Neural progenitor cell (in vitro differentiated cells): ENCODE measurements at regions not wholly inside any gene's neighbourhood (a gene's known extent, or its start where the extent isn't known, plus 50 kb on each side); places are given as distances from the start of the nearest gene placed in this dataset.
"Not testable (repeated sequence)": the region's sequence is repeated elsewhere in the genome, so short reads cannot be mapped to it uniquely, and the experiment has no call there.

Experiments
- DNase-seq: peaks from one replicate; pipeline ENCODE4 v3.0.0-alpha.2; 2016; ENCODE audit warnings: low spot score
- H2AFZ ChIP-seq: fragments of 200-600 bp; sonication (generic); replicated peaks from 2 replicates; pipeline ENCODE4 v1.6.1; 2016; ENCODE audit warnings: antibody characterized with exemption
- H3F3A ChIP-seq: fragments of 200-600 bp; sonication (generic); 2 replicates; pipeline ENCODE4 v1.6.1; 2016; ENCODE audit warnings: antibody characterized with exemption, low read depth
- H3K27ac ChIP-seq: fragments of 200-600 bp; sonication (generic); 2 replicates; pipeline ENCODE4 v1.5.1; 2016; ENCODE audit warnings: mild to moderate bottlenecking
- H3K27me3 ChIP-seq: fragments of 200-600 bp; sonication (generic); 2 replicates; pipeline ENCODE4 v1.6.1; 2016; ENCODE audit warnings: mild to moderate bottlenecking, moderate library complexity
- H3K36me3 ChIP-seq: fragments of 200-600 bp; sonication (generic); 2 replicates; pipeline ENCODE4 v1.5.1; 2016
- H3K4me1 ChIP-seq: fragments of 200-600 bp; sonication (generic); 2 replicates; pipeline ENCODE4 v1.6.1; 2016; ENCODE audit warnings: mixed run types
- H3K4me2 ChIP-seq: fragments of 200-600 bp; sonication (generic); 2 replicates; pipeline ENCODE4 v1.6.1; 2016
- H3K4me3 ChIP-seq: fragments of 200-600 bp; sonication (generic); 2 replicates; pipeline ENCODE4 v1.5.1; 2016
- H3K79me2 ChIP-seq: fragments of 200-600 bp; sonication (generic); 2 replicates; pipeline ENCODE4 v1.6.1; 2016; ENCODE audit warnings: low read depth
- H3K9ac ChIP-seq: fragments of 200-600 bp; sonication (generic); 2 replicates; pipeline ENCODE4 v1.6.1; 2016
- H3K9me3 ChIP-seq: fragments of 200-600 bp; sonication (generic); 2 replicates; pipeline ENCODE4 v1.5.1; 2016; ENCODE audit warnings: low read depth
- H4K20me1 ChIP-seq: fragments of 200-600 bp; sonication (generic); 2 replicates; pipeline ENCODE4 v1.6.1; 2016; ENCODE audit warnings: low read depth
- H3K27ac Mint-ChIP-seq: 3 replicates; pipeline ENCODE4 v1.8.0; 2021; ENCODE audit warnings: mixed read lengths
- H3K27me3 Mint-ChIP-seq: 2 replicates; pipeline ENCODE4 v1.8.0; 2022; ENCODE audit warnings: low read depth, mild to moderate bottlenecking, inconsistent platforms, moderate library complexity, mixed read lengths; ENCODE audit not compliant: insufficient read depth
- H3K36me3 Mint-ChIP-seq: 3 replicates; pipeline ENCODE4 v1.8.0; 2021; ENCODE audit warnings: mixed read lengths
- H3K4me1 Mint-ChIP-seq: 3 replicates; pipeline ENCODE4 v1.8.0; 2021; ENCODE audit warnings: mixed read lengths
- H3K4me3 Mint-ChIP-seq: 3 replicates; pipeline ENCODE4 v1.8.0; 2021; ENCODE audit warnings: mild to moderate bottlenecking, moderate library complexity, mixed read lengths
- H3K9me3 Mint-ChIP-seq: 3 replicates; pipeline ENCODE4 v1.8.0; 2020; ENCODE audit warnings: mixed read lengths
- CTCF ChIP-seq: fragments of 200-600 bp; sonication (generic); IDR thresholded peaks from 2 replicates; pipeline ENCODE4 v1.5.1; 2017; ENCODE audit warnings: antibody characterized with exemption, mild to moderate bottlenecking
- EZH2 ChIP-seq: fragments of 200-600 bp; sonication (generic); IDR thresholded peaks from 2 replicates; pipeline ENCODE4 v1.6.1; 2017; ENCODE audit warnings: antibody characterized with exemption, mild to moderate bottlenecking, moderate library complexity
- EZH2phosphoT487 ChIP-seq: fragments of 200-600 bp; sonication (generic); IDR thresholded peaks from 2 replicates; pipeline ENCODE4 v1.6.1; 2017; ENCODE audit warnings: antibody characterized with exemption

DNA sequence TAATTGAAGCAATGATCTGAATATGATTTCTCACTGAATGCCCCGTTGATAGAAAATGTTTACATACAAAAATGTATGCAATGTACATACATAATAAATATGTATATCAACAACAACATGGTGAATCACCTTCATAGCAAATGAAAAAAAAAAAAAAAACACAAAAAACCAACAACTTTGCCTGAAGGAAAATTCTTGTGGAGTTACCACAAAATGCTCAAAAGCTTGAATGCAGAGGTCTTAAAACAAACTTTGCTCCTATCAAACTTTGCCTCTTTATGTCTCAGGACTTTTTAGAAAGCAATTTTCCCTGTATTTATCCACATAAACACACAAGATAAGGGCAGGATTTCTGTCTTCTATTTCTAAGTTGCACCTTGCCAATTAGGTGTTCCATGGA, 92.9 kb upstream of the SIX2 start:
- no peaks in the 10 kb centered on the region for H3K4me1 Mint-ChIP-seq
- Histone ChIP-seq H4K20me1 (no peaks in the 10 kb centered on the region), H3K36me3 (no peaks in the 10 kb centered on the region), H3F3A (no peaks in the 10 kb centered on the region), H3K27ac (no peak overlapping the region), H3K9ac (no peak overlapping the region), H3K9me3 (no peaks in the 10 kb centered on the region), H3K4me1 (peaks cover 7% of the 10 kb centered on the region), H2AFZ (no peak overlapping the region), H3K27me3 (no peaks in the 10 kb centered on the region), H3K4me2 (no peak overlapping the region), H3K79me2 (no peaks in the 10 kb centered on the region), H3K4me3 (no peak overlapping the region)
- no peak overlapping the region for H3K4me3 Mint-ChIP-seq
- H3K27ac Mint-ChIP-seq = no peak overlapping the region
- DNase-seq = no peak
- H3K9me3 Mint-ChIP-seq = no peaks in the 10 kb centered on the region
- H3K27me3 Mint-ChIP-seq = no peaks in the 10 kb centered on the region
- no peaks in the 10 kb centered on the region for H3K36me3 Mint-ChIP-seq
- TF ChIP-seq EZH2phosphoT487 = no peak
- no peak for TF ChIP-seq CTCF
- no peak for TF ChIP-seq EZH2

DNA sequence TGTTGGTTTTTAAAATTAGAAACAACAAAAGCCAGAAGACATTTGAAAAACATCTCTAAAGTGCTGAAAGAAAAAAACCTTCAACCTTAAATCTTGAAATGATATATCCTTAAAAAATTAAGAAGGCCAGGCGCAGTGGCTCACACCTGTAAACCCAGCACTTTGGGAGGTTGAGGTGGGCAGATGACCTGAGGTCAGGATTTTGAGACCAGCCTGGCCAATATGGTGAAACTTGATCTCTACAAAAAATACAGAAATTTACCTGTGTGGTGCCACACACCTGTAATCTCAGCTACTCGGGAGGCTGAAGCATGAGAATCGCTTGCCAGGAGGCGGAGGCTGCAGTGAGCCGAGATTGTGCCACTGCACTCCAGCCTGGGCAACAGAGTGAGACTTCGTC, 87.7 kb upstream of the SIX2 start:
- Histone ChIP-seq H3K27ac (no peak overlapping the region), H3K9ac (no peak overlapping the region), H4K20me1 (no peaks in the 10 kb centered on the region), H3F3A (no peaks in the 10 kb centered on the region), H3K4me2 (no peak overlapping the region), H3K36me3 (no peaks in the 10 kb centered on the region), H2AFZ (no peak overlapping the region), H3K79me2 (no peaks in the 10 kb centered on the region), H3K27me3 (no peaks in the 10 kb centered on the region), H3K4me3 (no peak overlapping the region), H3K9me3 (no peaks in the 10 kb centered on the region), H3K4me1 (no peaks in the 10 kb centered on the region)
- DNase-seq = no peak
- H3K4me1 Mint-ChIP-seq = no peaks in the 10 kb centered on the region
- H3K27me3 Mint-ChIP-seq = peaks cover 2% of the 10 kb centered on the region
- H3K4me3 Mint-ChIP-seq = no peak overlapping the region
- no peak overlapping the region for H3K27ac Mint-ChIP-seq
- TF ChIP-seq EZH2 = no peak
- TF ChIP-seq EZH2phosphoT487 = no peak
- H3K9me3 Mint-ChIP-seq = no peaks in the 10 kb centered on the region
- H3K36me3 Mint-ChIP-seq = no peaks in the 10 kb centered on the region

DNA sequence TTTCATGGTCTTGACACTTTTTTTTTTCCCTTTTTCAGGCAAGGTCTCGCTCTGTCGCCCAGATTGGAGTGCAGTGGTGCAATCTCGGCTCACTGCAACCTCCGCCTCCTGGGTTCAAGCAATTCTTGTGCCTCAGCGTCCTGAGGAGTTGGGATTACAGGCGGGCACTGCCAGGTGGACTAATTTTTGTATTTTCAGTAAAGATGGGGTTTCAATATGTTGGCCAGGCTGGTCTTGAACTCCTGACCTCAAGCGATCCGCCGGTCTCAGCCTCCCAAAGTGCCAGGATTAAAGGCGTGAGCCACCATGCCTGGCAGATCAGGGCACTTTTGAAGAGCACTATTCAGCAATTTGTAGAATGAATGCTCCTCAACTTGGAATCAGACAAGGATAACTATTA, 86.8 kb upstream of the SIX2 start:
- H3K4me3 Mint-ChIP-seq, DNase-seq, H4K20me1 ChIP-seq, H2AFZ ChIP-seq, H3K9ac ChIP-seq, H3K27me3 ChIP-seq, H3K4me1 ChIP-seq, H3K4me1 Mint-ChIP-seq, H3K36me3 ChIP-seq, H3K27ac ChIP-seq, H3F3A ChIP-seq, H3K27ac Mint-ChIP-seq, H3K4me3 ChIP-seq, H3K4me2 ChIP-seq, H3K36me3 Mint-ChIP-seq, H3K27me3 Mint-ChIP-seq, H3K9me3 Mint-ChIP-seq, H3K79me2 ChIP-seq, H3K9me3 ChIP-seq: not testable (repeated sequence)

DNA sequence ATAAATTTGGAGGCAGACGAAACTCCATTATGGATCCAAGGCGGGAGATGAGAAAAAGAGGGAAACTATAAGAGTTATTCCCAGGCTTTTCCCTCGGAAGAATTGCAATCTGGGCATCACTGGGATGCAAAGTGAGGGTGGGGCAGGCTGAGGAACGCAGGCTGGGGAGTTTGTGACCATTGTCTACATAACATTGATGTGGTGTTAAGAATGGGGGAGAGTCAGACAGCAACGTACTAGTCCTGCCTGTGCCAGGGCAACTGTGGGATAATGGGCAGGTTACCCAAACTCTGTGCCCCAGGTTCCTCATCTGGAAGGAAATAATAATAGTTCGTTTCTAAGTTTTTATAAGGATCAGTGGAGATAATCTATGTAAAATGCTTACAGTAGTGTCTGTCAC, 84.4 kb upstream of the SIX2 start:
- Histone ChIP-seq H3K27ac (no peak overlapping the region), H3K4me3 (no peak overlapping the region), H3K9ac (no peak overlapping the region), H3K36me3 (no peaks in the 10 kb centered on the region), H3K4me1 (no peaks in the 10 kb centered on the region), H3K27me3 (no peaks in the 10 kb centered on the region), H2AFZ (no peak overlapping the region), H3F3A (no peaks in the 10 kb centered on the region), H3K4me2 (no peak overlapping the region), H3K9me3 (no peaks in the 10 kb centered on the region), H4K20me1 (no peaks in the 10 kb centered on the region), H3K79me2 (no peaks in the 10 kb centered on the region)
- Mint-ChIP-seq H3K36me3 (no peaks in the 10 kb centered on the region), H3K9me3 (no peaks in the 10 kb centered on the region), H3K27me3 (peaks cover 4% of the 10 kb centered on the region), H3K27ac (no peak overlapping the region), H3K4me3 (no peak overlapping the region), H3K4me1 (no peaks in the 10 kb centered on the region)
- no peak for DNase-seq
- no peak for TF ChIP-seq EZH2
- TF ChIP-seq CTCF = no peak
- no peak for TF ChIP-seq EZH2phosphoT487
